Osteoblast (primary cell): ENCODE measurements at regions not wholly inside any gene's neighbourhood (a gene's known extent, or its start where the extent isn't known, plus 50 kb on each side); places are given as distances from the start of the nearest gene placed in this dataset.
"Not testable (repeated sequence)": the region's sequence is repeated elsewhere in the genome, so short reads cannot be mapped to it uniquely, and the experiment has no call there.

Experiments used
- DNase-seq: peaks from one replicate; pipeline ENCODE4 v3.0.0; 2011; ENCODE audit warnings: low spot score, mixed read lengths; ENCODE audit not compliant: insufficient read length; ENCODE audit errors: missing footprints
- H2AFZ ChIP-seq: 2 replicates; pipeline ENCODE4 v1.6.0; 2011; ENCODE audit warnings: mild to moderate bottlenecking, low read length
- H3K27ac ChIP-seq: 2 replicates; pipeline ENCODE4 v1.5.1; 2011; ENCODE audit warnings: mild to moderate bottlenecking, low read depth, low read length, moderate library complexity
- H3K27me3 ChIP-seq: 2 replicates; pipeline ENCODE4 v1.6.0; 2012; ENCODE audit warnings: mild to moderate bottlenecking, control low read depth, inconsistent platforms, low read length, moderate library complexity; ENCODE audit not compliant: insufficient read depth
- H3K36me3 ChIP-seq: 2 replicates; pipeline ENCODE4 v1.5.1; 2011; ENCODE audit warnings: mild to moderate bottlenecking, low read length, control low read depth, moderate library complexity; ENCODE audit not compliant: insufficient read depth
- H3K4me1 ChIP-seq: 2 replicates; pipeline ENCODE4 v1.5.1; 2011; ENCODE audit warnings: mild to moderate bottlenecking, low read length, control low read depth, moderate library complexity; ENCODE audit not compliant: insufficient read depth
- H3K4me2 ChIP-seq: 2 replicates; pipeline ENCODE4 v1.6.0; 2011; ENCODE audit warnings: mild to moderate bottlenecking, low read length; ENCODE audit not compliant: insufficient read depth
- H3K4me3 ChIP-seq: fragments of 200-600 bp; sonication (generic); 3 replicates; pipeline ENCODE4 v1.5.1; 2012; ENCODE audit warnings: mild to moderate bottlenecking, low read length, inconsistent platforms; ENCODE audit not compliant: insufficient read depth
- H3K79me2 ChIP-seq: 2 replicates; pipeline ENCODE4 v1.6.0; 2012; ENCODE audit warnings: mild to moderate bottlenecking, low read length, control low read depth, inconsistent platforms; ENCODE audit not compliant: insufficient read depth
- H3K9me3 ChIP-seq: 2 replicates; pipeline ENCODE4 v1.5.1; 2011; ENCODE audit warnings: low read depth, low read length, control low read depth
- H4K20me1 ChIP-seq: 2 replicates; pipeline ENCODE4 v1.6.0; 2012; ENCODE audit warnings: mild to moderate bottlenecking, low read length, control low read depth; ENCODE audit not compliant: insufficient read depth
- TF ChIP-seq, protein P1 (sequence below): IDR thresholded peaks from 2 replicates; pipeline ENCODE4 v1.5.1; 2011; ENCODE audit warnings: mild to moderate bottlenecking, low read depth, low read length, moderate library complexity; ENCODE audit errors: extremely low read depth

DNA sequence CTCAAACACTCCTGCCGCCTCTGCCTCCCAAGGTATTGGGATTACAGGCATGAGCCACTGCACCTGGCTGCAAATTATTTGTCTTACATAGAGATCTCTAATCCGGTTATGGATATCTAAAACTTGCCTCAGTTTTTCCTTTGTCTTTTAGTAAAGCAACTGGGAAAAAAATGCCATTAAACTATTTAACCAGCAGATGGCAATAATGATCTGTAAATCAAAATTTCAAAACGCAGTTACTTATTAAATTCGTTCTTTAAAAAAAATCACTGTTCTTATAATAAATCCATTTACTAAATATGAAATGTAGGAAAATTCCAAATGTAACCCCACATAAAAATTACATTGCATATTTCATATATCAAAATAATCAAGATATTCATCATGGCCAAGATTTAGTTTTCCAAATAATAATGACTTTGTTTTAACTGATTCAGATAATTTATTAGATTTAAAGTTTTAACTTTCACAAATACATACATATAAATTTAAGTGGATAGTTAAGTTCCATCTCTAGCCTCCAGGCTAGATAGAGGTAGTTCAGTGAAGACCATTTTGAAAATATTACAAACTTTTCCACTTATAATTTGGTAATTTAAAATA lies 125.8 kb downstream of the KBTBD2 start:
- H3K9me3 ChIP-seq, H3K4me3 ChIP-seq, H4K20me1 ChIP-seq, H3K4me2 ChIP-seq, H3K79me2 ChIP-seq, H3K27ac ChIP-seq, H2AFZ ChIP-seq, H3K27me3 ChIP-seq, H3K36me3 ChIP-seq: not testable (repeated sequence)
- peak; percentile 21 for DNase-seq
- TF ChIP-seq, protein P1, sequence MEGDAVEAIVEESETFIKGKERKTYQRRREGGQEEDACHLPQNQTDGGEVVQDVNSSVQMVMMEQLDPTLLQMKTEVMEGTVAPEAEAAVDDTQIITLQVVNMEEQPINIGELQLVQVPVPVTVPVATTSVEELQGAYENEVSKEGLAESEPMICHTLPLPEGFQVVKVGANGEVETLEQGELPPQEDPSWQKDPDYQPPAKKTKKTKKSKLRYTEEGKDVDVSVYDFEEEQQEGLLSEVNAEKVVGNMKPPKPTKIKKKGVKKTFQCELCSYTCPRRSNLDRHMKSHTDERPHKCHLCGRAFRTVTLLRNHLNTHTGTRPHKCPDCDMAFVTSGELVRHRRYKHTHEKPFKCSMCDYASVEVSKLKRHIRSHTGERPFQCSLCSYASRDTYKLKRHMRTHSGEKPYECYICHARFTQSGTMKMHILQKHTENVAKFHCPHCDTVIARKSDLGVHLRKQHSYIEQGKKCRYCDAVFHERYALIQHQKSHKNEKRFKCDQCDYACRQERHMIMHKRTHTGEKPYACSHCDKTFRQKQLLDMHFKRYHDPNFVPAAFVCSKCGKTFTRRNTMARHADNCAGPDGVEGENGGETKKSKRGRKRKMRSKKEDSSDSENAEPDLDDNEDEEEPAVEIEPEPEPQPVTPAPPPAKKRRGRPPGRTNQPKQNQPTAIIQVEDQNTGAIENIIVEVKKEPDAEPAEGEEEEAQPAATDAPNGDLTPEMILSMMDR: peak; percentile 44
- H3K4me1 ChIP-seq: peaks cover 15% of the 10 kb centered on the region

GRCh38 chr7:32765185-32765584 lies 126.4 kb downstream of the KBTBD2 start:
- TF ChIP-seq, protein P1: no peak
- Histone ChIP-seq H3K36me3 (no peaks in the 10 kb centered on the region), H3K27me3 (no peaks in the 10 kb centered on the region), H4K20me1 (no peaks in the 10 kb centered on the region), H3K4me3 (no peak overlapping the region), H2AFZ (no peak overlapping the region), H3K4me2 (no peak overlapping the region), H3K27ac (no peak overlapping the region), H3K9me3 (no peaks in the 10 kb centered on the region), H3K79me2 (no peaks in the 10 kb centered on the region), H3K4me1 (peaks cover 15% of the 10 kb centered on the region)
- no peak for DNase-seq

- no peaks in the 10 kb centered on the region for H3K79me2 ChIP-seq
- no peaks in the 10 kb centered on the region for H3K27me3 ChIP-seq
- no peak overlapping the region for H3K27ac ChIP-seq
- H4K20me1 ChIP-seq: no peaks in the 10 kb centered on the region
- H3K9me3 ChIP-seq: no peaks in the 10 kb centered on the region
- no peaks in the 10 kb centered on the region for H3K36me3 ChIP-seq
- H3K4me1 ChIP-seq: peaks cover 4% of the 10 kb centered on the region
- TF ChIP-seq, protein P1: no peak
- no peak overlapping the region for H3K4me2 ChIP-seq
- H2AFZ ChIP-seq: no peak overlapping the region
- H3K4me3 ChIP-seq: no peak overlapping the region
- DNase-seq: no peak
Measured at GRCh38 chr7:32762925-32763293, 128.7 kb downstream of the KBTBD2 start.

GRCh38 chr7:32762206-32762924 lies 129.2 kb downstream of the KBTBD2 start:
- H4K20me1 ChIP-seq, H3K4me3 ChIP-seq, H3K27me3 ChIP-seq, H3K4me2 ChIP-seq, H3K36me3 ChIP-seq, H3K79me2 ChIP-seq, H3K4me1 ChIP-seq, DNase-seq, H3K27ac ChIP-seq, H3K9me3 ChIP-seq, H2AFZ ChIP-seq: not testable (repeated sequence)
